D721Med (cell line): ENCODE measurements at regions not wholly inside any gene's neighbourhood (a gene's known extent, or its start where the extent isn't known, plus 50 kb on each side); places are given as distances from the start of the nearest gene placed in this dataset.
"Not testable (repeated sequence)": the region's sequence is repeated elsewhere in the genome, so short reads cannot be mapped to it uniquely, and the experiment has no call there.

Experiments
- DNase-seq: peaks from one replicate; pipeline ENCODE4 v3.0.0; 2011; ENCODE audit warnings: low spot score; ENCODE audit not compliant: insufficient read length
- FAIRE-seq: peaks from 2 replicates; lab custom pipeline; 2011; peaks lifted over from hg19 to GRCh38; lab: Jason Lieb, UNC
- CTCF ChIP-seq: IDR thresholded peaks from 2 replicates; pipeline ENCODE4 v1.5.1; 2012; ENCODE audit warnings: mild to moderate bottlenecking, control low read depth; ENCODE audit not compliant: insufficient read depth; ENCODE audit errors: missing control alignments

DNA sequence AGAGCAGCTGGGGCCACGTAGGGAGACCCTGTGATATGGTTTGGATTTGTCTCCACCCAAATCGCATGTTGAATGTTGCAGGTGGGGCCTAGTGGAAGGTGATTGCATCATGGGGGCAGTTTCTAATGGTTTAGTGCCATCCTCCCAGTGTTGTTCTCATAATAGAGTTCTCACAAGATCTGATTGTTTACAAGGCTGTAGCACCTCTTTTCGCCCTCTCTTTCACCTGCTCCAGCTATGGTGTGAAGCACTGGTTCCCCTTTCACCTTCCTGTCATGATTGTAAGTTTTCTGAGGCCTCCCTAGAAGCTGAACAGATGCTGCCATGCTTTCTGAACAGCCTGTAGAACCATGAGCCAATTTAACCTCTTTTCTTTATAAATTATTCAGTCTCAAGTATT, 198.9 kb upstream of the CBLB start:
- no peak for TF ChIP-seq CTCF
- DNase-seq (no peak), FAIRE-seq (no peak)

GRCh38 chr3:106068381-106068780, 199.6 kb upstream of the CBLB start:
- no peak for TF ChIP-seq CTCF
- FAIRE-seq (no peak), DNase-seq (no peak)

GRCh38 chr3:106068795-106069194, 200.0 kb upstream of the CBLB start:
- TF ChIP-seq CTCF = no peak
- no peak for DNase-seq
- no peak for FAIRE-seq

- DNase-seq = no peak
- FAIRE-seq = no peak
- TF ChIP-seq CTCF = no peak
Measured at GRCh38 chr3:106070187-106070586, 201.4 kb upstream of the CBLB start.

DNA sequence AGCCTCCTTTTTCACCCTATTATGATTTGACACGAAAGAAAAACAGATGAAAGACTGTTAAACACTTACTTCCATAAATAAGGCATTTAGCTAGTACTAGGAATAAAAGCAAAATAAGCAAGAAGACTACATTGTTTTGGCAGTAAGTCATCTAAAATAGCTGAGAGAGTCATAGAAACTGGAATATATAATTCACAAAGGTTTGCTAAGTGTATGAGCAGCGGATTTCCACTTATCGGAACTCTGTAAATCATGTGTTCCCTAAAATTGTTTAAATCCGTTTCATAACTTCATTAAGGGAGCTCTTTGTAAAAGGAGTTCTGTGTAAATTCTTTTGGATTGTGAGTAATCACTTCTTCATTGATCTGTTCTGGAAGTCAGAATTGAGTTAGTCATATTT, 202.5 kb upstream of the CBLB start:
- TF ChIP-seq CTCF = no peak
- FAIRE-seq = no peak
- no peak for DNase-seq

GRCh38 chr3:106072596-106072995, 203.8 kb upstream of the CBLB start:
- FAIRE-seq, DNase-seq: not testable (repeated sequence)

DNA sequence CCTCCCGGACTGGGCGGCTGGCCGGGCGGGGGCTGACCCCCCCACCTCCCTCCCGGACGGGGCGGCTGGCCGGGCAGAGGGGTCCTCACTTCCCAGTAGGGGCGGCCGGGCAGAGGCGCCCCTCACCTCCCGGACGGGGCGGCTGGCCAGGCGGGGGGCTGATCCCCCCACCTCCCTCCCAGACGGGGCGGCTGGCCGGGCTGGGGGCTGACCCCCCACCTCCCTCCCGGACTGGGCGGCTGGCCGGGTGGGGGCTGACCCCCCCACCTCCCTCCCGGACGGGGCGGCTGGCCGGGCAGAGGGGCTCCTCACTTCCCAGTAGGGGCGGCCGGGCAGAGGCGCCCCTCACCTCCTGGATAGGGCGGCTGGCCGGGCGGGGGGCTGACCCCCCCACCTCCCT, 205.0 kb upstream of the CBLB start:
- FAIRE-seq = not testable (repeated sequence)

DNA sequence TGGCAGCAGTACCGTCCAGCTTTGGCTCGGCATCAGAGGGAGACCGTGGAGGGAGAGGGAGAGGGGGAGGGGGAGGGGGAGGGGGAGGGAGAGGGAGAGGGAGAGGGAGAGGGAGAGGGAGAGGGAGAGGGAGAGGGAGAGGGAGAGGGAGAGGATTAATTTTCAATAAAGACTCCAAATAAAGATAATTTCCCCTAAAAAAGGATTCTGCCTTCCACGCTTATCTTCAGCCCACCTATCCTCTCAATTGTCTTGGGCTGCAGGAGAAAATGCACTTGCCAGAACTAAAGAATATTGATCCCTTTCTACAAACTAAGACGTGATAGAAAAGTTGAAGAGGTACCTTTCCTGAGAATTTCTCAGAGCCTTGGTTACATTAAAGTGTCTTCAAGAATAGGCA, 206.9 kb upstream of the CBLB start:
- DNase-seq, FAIRE-seq: not testable (repeated sequence)

More for the DNA sequence above, 205.0 kb upstream of the CBLB start:
- DNase-seq = not testable (repeated sequence)

DNA sequence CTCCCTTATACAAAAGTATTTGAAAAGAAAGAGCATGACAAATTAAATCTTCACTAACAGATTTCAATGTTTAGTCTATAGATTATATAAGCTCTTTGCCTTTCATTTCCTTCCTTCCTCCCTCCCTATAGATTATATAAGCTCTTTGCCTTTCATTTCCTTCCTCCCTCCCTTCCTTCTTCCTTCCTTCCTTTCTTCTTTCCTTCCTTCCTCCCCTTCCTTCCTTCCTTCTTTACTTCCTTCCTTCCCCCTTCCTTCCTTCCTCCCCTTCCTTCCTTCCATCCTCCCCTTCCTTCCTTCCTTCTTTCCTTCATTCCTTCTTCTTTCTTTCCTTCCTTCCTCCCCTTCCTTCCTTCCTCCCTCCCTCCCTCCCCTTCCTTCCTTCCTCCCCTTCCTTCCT, 209.8 kb upstream of the CBLB start:
- no peak for TF ChIP-seq CTCF
- FAIRE-seq = no peak
- no peak for DNase-seq
